Glomerular endothelial cell (primary cell): ENCODE measurements at regions not wholly inside any gene's neighbourhood (a gene's known extent, or its start where the extent isn't known, plus 50 kb on each side); places are given as distances from the start of the nearest gene placed in this dataset.
"Not testable (repeated sequence)": the region's sequence is repeated elsewhere in the genome, so short reads cannot be mapped to it uniquely, and the experiment has no call there.

Experiments
- DNase-seq: peaks from one replicate; pipeline ENCODE4 v3.0.0-alpha.2; 2011; ENCODE audit warnings: low read depth, low spot score; ENCODE audit errors: extremely low read depth

DNA sequence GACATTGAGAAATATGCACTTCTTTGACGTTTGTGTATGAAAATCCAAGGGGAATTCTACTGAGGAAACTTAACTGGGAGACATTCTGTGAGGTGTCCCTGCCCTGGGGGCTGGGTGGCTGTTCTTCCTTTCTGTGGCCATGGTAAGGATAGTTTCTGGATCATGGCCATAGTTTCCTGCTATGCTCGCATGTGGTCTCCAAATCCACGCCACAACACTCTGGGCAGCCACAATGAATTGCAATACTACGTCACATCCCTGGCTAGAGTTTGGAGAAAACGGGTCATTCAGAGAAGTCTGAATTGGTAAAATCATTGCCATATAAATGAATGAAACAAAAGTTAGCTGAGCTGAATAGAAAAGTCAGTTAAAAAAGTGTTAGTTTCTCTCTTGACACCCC, 230.6 kb downstream of the UTRN start:
- no peak for DNase-seq

DNA sequence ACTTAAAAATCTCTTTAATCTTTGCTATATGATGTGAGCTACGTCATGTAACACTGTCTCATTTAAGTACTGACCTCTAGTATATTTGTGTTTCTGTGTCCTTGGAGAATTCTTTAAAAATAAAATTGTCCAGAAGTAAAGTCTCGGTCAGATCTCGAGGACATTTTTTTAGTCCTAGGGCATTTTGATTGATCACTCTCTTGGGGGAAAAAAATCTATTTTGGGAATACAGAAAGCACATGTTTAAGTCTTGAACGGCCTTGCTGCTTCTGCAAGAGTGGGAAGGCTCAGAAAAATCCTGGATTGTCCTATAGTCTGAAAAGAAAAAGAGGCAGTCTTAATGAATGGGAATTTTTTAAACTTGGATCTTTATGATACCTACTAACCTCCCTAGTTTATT, 234.3 kb downstream of the UTRN start:
- no peak for DNase-seq

DNA sequence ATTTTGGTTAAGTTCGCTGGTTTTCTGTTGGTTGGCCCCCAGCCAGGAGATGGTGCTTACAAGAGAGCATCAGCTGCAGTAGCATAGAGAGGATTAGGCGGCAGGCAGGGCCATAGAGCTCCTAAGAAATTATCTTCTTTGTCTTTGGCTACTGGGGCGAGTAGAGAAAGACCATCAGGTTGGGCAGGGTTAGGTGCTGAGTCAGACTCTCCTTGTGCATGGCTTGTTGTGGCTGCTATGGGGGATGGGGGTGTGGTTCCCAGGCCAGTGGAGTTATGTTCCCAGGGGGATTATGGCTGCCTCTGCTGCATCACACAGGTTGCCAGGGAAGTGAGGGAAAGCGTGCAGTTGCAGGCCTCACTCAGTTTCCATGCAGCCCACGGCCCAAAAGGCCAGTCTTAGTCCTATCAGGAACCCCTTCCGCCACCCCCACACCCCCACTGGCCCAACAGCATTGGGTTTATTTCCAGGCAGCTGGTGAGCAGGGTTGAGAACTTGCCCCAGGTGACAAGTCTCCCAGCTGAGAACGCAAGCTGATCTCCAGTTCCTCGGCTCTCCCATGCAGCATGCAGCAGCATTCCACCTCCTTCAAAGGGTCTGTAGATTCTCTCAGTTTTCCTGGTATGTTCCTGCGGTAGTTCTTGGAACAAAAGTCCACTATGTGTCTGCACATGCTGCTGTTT, 243.7 kb downstream of the UTRN start:
- no peak for DNase-seq

DNA sequence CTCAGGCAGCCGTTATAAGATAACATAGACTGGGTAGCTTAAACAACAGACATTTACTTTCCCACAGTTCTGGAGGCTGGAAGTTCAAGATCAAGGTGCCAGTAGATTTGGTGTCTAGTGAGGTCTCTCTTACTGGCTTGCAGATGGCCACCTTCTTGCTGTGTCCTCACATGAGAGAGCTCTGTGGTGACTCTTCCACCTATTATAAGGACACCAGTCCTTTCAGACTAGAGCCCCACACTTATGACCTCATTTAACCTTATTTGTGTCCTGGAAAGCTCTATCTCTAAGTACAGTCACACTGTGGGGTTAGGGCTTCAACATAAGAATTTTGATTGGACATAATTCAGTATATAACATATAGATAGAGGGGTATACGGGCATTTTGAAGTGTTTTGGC, 245.0 kb downstream of the UTRN start:
- DNase-seq, result no peak

DNA sequence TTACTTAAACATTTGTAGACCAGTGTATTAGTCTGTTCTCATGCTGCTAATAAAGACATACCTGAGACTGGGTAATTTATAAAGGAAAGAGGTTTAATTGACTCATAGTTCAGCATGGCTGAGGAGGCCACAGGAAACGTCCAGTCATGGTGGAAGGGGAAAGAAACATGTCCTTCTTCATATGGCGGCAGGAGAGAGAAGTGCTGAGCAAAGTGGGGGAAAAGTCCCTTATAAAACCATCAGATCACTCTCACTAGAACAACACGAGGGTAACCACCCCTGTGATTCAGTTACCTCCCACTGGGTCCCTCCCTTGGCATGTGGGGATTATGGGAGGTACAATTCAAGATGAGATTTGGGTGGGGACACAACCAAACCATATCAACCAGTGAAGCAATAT, 247.1 kb downstream of the UTRN start:
- DNase-seq, result not testable (repeated sequence)

DNA sequence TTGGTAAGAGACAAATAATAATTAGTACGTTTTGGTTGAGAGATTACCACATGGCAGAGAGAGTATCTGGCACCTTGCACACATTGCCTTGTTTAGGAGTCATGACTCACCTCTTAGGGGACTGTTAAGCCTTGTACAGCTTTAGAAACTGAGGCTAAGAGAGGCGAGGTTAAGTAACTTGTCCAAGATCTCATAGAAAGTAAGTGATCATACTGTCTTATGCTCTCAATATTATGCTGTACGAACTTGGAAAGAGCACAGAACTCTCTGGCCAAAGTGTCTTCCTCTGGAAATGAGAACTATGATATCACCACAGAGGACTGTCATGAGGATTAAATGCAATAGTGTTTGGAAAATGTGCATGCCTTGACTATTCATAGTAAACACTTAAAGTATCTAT, 249.0 kb downstream of the UTRN start:
- DNase-seq, result no peak

DNA sequence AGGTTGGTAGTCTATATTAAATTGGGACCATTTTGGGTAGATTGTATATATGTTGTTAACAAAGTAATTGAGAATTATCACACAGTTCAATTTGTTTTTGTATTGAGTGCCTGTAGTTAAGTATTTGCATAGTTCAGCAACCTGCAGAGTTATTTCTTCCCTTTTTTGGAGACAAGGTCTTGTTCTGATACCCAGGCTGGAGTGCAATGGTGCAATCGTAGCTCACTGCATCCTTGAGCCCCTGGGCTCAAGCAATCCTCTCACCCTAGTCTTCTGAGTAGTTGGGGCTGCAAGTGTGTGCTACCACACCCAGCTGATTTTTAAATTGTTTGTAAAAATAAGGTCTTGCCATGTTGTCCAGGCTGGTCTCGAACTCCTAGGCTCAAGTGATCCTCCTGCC, 250.5 kb downstream of the UTRN start:
- DNase-seq, result no peak

DNA sequence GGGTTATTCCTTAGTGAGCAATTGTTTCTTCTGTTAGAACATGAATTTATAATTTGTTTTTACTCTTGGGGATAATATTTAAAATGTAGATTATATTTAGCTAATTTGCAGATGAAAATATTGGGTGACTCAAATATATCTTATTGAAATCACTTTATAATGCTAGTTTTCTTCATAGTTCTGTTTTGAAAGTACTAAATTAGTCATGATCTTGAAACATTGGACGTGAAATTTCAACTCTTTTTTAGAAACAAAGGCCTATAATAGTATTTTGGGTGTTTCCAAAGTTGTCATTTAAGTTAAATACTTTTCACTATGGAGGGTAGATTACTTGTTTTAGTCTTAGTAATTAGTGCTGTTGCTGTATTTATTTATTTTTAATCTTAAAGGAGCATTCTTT, 250.9 kb downstream of the UTRN start:
- DNase-seq, result no peak

DNA sequence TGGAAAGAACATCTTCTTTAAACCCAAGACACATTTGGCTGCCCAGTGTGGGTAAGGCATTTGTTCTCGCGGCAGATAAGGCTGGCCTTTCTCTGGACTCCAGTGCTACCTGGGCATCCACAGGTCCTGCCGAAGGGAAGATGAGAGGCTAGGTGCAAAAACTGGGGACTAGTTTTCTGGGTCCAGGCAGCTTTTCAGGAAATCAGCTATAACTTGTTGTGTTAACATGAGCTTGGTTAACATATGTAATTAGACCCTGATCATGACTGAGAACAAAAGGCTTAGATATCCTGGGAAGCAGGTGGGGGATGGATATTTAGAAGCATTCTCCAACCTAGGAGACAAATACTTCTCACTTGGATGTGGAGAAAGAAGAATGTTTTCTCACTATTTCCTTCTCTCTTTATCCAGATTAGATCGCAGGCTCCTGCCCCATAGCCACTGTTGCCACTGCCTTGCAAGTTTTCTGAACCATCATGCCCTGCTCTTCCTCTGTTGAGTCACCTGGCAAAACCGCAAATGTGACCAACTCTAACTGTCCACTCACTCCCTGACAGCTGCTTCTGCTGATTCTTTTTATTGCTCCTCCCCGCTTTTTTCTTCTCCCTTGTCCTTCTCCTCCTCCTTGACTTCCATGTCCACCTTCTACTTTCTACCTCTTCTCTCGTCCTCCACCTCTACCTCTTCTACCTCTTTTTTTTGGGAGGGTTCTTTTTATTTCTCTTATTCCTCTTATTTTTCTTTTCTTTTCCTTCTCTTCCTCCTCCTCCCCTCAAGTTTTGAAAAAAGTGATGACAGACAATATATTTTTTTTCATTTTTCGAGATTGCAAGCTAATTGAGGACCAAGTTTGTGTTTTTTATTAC, 258.1 kb downstream of the UTRN start:
- no peak for DNase-seq

DNA sequence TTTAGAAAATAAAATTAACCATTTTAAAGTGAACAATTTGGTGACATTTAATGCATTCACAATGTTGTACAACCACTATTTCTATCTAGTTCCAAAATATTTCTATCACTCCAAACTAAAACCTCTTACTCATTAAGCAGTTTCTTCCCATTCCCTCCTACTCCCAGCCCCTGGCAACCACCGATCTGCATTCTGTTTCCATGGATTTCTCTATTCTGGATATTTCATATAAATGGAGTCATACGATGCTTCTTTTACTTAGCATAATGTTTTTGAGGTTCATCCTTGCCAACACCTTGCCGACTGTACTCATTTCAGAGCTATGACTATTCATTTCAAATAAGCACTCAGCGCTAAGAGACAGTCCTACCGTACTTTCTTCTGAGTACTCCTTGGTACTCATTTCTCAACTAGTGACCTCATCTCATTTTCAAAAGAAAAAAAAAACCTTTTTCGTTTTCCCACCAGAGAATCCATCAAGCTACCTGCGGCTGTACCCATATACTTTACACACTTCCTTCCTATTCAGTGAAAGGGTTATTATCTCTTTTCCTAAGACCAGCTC, 259.2 kb downstream of the UTRN start:
- DNase-seq, result no peak

DNA sequence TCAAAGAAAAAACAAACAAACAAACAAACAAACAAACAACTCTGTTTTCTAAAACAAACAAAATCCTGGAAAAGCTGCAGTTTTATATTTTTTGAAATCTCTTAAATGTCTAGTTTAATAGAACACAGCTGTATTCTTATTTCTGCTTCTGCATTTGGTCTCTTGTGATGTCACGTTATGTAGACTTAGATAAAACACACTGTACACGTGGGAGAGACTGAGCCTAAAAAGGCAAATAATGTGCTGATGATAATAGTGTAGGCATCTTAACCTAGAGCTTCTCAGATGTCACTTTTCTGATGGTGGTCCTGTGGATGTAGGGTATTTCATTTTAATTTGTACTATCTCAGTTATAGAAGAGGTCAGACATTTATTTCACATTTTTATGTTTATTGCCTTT, 261.7 kb downstream of the UTRN start:
- no peak for DNase-seq

DNA sequence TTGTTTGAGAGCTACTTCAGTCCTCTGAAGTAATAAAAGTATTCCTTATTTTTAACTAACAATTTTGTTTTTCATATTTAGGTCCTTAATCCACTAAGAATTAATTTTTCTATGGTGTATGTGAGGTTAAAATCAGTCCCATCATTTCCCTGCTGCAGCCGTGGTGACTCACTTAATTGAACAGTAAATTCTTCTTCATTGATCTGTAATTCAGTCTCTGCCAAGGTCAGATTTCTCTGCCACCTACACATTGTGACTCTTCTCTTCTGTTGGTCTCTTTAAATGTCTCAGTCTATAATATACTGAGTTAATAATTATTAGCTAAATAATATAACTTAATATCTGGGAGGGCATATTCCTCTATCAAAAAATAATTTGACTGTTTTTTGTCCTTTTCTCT, 262.3 kb downstream of the UTRN start:
- DNase-seq, result no peak

DNA sequence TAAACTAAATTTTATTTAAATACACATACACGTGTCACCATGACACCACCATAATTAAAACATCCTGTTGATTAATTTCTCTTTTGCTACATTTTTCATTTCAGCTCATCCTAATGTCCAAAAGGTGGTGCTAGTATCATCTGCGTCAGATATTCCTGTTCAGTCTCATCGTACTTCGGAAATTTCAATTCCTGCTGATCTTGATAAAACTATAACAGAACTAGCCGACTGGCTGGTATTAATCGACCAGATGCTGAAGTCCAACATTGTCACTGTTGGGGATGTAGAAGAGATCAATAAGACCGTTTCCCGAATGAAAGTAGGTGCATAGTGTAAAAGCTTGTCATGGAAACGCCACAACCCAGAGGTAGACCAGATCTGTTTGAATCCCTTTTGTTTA, 263.4 kb downstream of the UTRN start:
- no peak for DNase-seq

DNA sequence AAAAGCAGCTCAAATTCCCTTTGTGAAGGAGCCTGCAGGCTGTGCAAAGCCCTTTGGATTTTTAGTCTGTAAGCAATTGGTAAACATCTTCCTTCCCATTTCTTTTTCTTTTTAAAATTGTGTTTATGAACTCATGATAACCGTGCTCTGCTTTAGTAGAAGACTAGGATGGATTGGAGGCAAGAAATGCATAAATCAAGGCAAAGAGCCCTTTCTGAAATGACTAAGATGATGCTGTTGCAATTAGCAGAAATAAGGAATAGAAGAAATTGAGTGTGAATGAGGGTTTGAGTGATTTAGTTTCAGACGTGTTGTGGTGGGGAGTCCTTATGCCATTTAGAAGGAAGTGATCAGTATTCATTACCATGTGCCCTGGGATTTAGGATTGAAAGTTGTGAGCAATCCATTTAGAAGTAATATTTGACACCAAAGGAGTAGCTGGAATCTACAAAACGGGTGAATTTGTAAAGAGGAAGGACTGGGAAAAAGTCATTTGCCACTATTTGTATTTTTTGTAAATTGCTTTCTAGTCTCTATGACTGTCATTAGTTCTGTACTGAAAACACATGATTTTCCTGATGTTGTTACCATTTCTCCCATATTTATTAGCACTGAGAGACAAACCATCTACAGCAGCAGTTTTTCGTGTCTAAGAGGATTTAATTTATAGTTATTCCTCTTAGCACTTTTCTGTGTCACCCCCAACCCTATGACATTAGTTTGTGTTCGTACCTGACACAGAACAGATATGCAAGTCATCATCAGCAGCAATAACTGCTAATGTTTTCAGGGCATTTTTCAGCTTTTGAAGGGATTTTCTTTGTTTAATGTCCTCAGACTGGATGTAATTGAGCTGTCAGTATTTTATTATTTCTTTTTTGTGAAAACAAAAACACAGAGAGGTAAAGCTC, 265.0 kb downstream of the UTRN start:
- no peak for DNase-seq

DNA sequence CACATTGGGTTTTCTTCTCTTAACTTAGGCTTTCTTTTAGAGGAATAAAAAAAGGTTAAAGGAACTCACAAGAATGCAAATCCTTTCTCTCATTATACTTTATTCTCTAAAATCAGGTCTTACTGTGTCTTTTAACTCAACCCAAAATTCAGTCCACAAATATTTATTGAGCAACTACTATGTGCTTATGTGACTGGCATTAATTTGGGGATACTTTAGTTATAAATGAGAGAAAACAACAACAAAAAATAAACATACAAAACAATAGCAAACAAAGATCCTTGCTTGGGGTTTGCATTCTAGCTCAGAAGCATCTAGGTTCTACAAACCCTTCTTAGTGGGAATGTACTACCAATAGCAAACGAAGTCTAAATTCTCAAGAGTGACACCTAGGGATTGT, 266.2 kb downstream of the UTRN start:
- DNase-seq, result no peak

DNA sequence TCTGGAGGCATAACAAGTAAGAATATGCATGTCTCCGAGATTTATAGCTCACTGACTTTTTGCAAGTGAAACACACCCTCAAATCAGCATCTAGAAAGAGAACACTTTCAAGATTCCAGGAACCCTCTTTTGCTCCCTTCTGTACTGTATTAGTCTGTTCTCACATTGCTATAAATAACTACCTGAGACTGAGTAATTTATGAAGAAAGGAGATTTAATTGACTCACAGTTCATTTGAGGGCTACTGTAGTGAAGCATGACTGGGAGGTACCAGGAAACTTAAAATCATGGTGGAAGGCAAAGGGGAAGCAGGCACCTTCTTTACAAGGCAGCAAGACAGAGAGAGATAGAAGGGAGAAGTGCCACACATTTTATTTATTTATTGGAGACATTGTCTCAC, 269.9 kb downstream of the UTRN start:
- DNase-seq, result no peak

DNA sequence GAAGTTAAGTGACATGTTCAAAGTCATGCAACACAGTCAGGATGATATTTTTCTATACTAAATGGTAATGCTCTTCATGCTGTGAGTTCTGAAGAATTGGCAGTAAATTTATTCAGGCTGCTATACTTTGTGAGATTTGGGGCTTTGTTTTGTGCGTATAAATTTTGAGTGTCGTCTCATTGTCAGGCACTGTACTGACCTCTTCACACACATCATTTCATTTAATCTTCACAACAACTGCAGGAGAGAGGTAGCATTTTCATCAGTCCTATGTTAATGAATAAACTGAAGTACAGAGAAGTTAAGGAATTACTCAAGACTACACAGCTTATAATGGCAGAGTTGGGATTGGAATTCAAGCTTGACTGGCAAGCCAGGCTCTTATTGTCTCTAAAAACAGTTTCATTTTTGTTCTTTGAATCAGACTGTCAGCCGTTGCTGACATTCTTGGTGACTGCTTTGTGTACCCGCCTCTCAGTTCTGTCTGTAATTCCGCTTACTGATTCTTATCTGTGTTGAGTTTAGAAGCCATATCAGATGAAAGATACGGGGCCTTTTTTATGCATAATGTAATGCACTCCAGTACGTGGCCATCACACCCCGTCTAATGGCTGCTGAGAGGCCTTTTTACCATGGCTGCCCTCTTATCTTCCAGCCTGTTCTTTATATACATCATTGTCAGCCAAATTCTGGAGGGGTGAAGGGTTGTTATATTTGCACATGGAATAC, 274.9 kb downstream of the UTRN start:
- DNase-seq, result peak; percentile 33

DNA sequence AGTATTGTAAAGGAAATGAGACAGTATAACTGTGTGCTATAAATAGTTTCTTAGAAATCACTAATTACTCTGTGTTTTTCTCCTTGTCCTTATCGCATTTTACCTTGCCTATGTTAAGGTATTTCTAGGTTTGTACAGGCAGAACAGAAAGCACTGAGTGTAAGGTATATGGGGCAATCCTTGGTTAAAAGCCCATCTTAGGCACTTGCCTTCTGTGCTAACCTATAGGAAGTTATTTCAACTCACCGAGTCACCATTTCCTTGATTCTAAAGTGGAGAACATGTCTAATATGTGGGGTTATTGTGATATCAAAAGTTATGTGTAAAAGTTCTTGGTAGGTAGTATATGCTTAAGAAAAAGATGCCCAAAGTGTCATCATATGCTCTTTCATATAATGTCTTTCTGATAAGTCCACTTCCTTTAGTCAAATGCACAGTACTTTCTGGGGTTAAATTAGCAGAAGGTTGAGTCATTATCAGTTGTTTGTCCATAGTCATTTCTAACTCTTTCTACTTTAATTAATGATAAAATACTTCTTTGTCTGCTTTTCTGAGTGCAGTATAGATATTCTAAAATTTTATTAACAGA, 276.4 kb downstream of the UTRN start:
- no peak for DNase-seq

DNA sequence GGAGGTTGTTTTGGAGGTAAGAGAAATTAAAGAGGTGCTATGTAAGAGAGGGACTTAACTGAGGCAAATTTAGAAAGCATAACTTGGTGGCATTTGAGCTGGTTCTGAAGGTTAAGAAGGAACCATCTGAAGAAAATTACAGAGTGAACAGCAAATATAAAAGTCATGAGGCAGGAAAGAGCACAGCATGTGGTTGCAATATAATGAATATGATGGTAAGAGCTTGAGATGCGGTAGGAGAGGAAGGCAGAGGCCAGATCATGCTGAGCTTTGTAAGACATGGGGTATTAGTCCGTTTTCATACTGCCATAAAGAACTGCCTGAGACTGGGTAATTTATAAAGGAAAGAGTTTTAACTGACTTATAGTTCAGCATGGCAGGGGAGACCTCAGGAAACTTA, 279.1 kb downstream of the UTRN start:
- DNase-seq, result no peak
